ENCODE measurements at regions not wholly inside any gene's neighbourhood (a gene's known extent, or its start where the extent isn't known, plus 50 kb on each side); places are given as distances from the start of the nearest gene placed in this dataset.

DNA sequence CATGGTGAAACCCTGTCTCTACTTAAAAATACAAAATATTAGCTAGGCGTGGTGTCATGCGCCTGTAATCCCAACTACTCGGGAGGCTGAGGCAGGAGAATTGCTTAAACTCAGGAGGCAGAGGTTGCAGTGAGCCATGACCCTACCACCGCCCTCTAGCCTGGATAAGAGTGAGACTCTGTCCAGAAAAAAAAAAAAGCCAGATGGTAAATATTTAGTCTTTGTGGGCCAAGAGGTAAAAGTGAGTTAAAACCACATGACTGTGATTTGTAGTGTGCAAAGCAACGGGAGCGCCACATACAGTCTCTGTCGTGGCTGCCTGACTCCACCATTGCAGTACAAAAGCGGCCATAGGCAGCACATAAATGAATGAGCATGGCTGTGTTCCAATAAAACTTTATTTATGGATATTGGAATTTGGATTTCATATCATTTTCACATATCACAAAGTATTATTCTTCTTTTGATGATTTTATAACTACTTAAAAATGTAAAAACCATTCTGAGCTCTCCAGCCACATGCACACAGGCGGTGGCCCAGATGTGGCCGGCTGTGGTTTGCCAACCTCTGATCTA is 51.8 kb upstream of the CASZ1 start:
- CTCF ChIA-PET: interaction anchor here (1.1 to 1.4 kb wide), 2 partner anchors 22 to 61 kb away, joined by 3 read pairs; no protein-coding TSS in a partner anchor
- FAIRE-seq: no peak
- in situ Hi-C loops (cut with MboI): no loop called here

DNA sequence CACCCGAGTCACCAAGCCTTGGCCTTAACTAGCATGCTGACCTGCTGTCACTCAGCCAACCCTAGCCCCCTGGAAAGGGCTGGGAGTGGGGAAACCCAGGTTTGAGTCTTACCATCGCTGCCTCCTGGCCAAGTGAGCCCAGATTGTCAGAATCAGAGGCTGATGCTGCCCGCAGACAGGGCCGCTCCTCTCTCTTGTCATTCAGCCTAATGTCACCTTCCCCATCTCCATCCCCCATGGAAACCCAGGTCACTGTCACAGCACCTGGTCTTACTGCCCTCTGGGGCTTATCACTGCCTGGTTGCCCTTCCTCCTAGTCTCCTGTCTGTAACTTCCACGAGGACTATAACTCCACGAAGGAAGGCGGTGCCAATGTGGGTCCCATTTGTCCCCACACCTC is 53.6 kb upstream of the CASZ1 start:
- no peak for ATAC-seq
- 32% methylated on average over 7 of the region's 7 CpGs for WGBS (ENCODE audit: insufficient coverage, insufficient replicate concordance, low lambda C conversion rate, missing lambda C conversion rate)
- no peaks in the 10 kb centered on the region for H3K36me3 ChIP-seq (ENCODE audit: control insufficient read depth in 2 of 2, insufficient read depth in 2 of 2, low read length in 1 of 2)
- H2AFZ ChIP-seq (ENCODE audit: control insufficient read depth, low read depth, low read length): no peak overlapping the region
- no peak overlapping the region for H3K27ac ChIP-seq (ENCODE audit: control insufficient read depth, insufficient read depth)
- BruUV-seq (replicated peaks): no TSS peak
- no peak for DNase-seq (ENCODE audit: low read depth, low spot score)
- no peaks in the 10 kb centered on the region for H3K4me1 ChIP-seq (ENCODE audit: control insufficient read depth, insufficient read depth, low read length)
- in situ Hi-C loops (cut with MboI): no loop called here
- H3K27me3 ChIP-seq (replicated peaks in 1 of 2; ENCODE audit: control insufficient read depth in 2 of 2, insufficient read depth in 2 of 2, low read length in 1 of 2): peaks cover 0 to 3% of the 10 kb centered on the region in 2 experiments; a peak in 2 of 4 replicates
- ChIA-PET RAD21 (ENCODE audit: unreplicated experiment) (no interaction called here), POLR2A (no interaction called here), SMC1A (ENCODE audit: uncharacterized antibody, unreplicated experiment) (no interaction called here), CTCF (no interaction called here)
- H3K4me3 ChIP-seq: no peak overlapping the region
- intact Hi-C loops (cut with micrococcal nuclease; ENCODE audit: unreplicated experiment): no loop called here
- no peaks in the 10 kb centered on the region for H4K20me1 ChIP-seq (ENCODE audit: control insufficient read depth, insufficient read depth)
- H3K4me2 ChIP-seq (ENCODE audit: control insufficient read depth, insufficient read depth): no peak overlapping the region
- FAIRE-seq: no peak
- H3K9ac ChIP-seq (ENCODE audit: control insufficient read depth, insufficient read depth, low read length): no peak overlapping the region
- no peaks in the 10 kb centered on the region; the same call in 2 of the 3 replicates for H3K9me3 ChIP-seq (replicated peaks; ENCODE audit: control insufficient read depth, insufficient read depth, low read length)
- no peaks in the 10 kb centered on the region for H3K79me2 ChIP-seq (ENCODE audit: control insufficient read depth, insufficient read depth, low read length)
- TF ChIP-seq ATF2 (IDR thresholded peaks at IDR 0.05; ENCODE audit: low read length): no peak
- no peak for TF ChIP-seq ZNF274 (IDR thresholded peaks at IDR 0.05; ENCODE audit: insufficient read depth, insufficient read length)
- TF ChIP-seq RB1 (IDR thresholded peaks at IDR 0.05; ENCODE audit: borderline replicate concordance): no peak
- no peak for TF ChIP-seq BHLHE40 (IDR thresholded peaks at IDR 0.05; ENCODE audit: borderline replicate concordance in 1 of 2, low read depth in 2 of 2, low read length in 1 of 2)
- no peak for TF ChIP-seq SIN3A (IDR thresholded peaks at IDR 0.05; ENCODE audit: low read depth, low read length)
- no peak for TF ChIP-seq PAX8 (IDR thresholded peaks at IDR 0.05)
- no peak for TF ChIP-seq MYC (IDR thresholded peaks at IDR 0.05; ENCODE audit: insufficient read depth, insufficient read length, insufficient replicate concordance, low read length, severe bottlenecking)
- TF ChIP-seq CBX3 (IDR thresholded peaks at IDR 0.05; ENCODE audit: borderline replicate concordance, low read depth): no peak
- TF ChIP-seq CHD1 (IDR thresholded peaks at IDR 0.05; ENCODE audit: low read depth, low read length): no peak
- no peak for TF ChIP-seq RBBP5 (conservative IDR thresholded peaks at IDR 0.05)
- no peak for TF ChIP-seq E2F8 (IDR thresholded peaks at IDR 0.05; ENCODE audit: low read depth, partially characterized antibody)
- TF ChIP-seq ZNF384 (IDR thresholded peaks at IDR 0.05; ENCODE audit: borderline replicate concordance, low read depth, low read length): no peak

More for the DNA sequence above, 51.8 kb upstream of the CASZ1 start:
- WGBS (ENCODE audit: insufficient coverage, insufficient replicate concordance, low lambda C conversion rate, missing lambda C conversion rate): 44% methylated on average over 10 of the region's 10 CpGs
- intact Hi-C loops (cut with micrococcal nuclease; ENCODE audit: unreplicated experiment): no loop called here
- H4K20me1 ChIP-seq (ENCODE audit: control insufficient read depth, insufficient read depth): no peaks in the 10 kb centered on the region
- H2AFZ ChIP-seq (ENCODE audit: control insufficient read depth, low read depth, low read length): no peak overlapping the region
- H3K27ac ChIP-seq (ENCODE audit: control insufficient read depth, insufficient read depth): no peak overlapping the region
- no peak for TF ChIP-seq NBN (IDR thresholded peaks at IDR 0.05)
- DNase-seq (ENCODE audit: low read depth, low spot score): no peak
- ATAC-seq: no peak
- no TSS peak for BruUV-seq (replicated peaks)
- H3K36me3 ChIP-seq (ENCODE audit: control insufficient read depth in 2 of 2, insufficient read depth in 2 of 2, low read length in 1 of 2): no peaks in the 10 kb centered on the region
- no peak overlapping the region for H3K4me2 ChIP-seq (ENCODE audit: control insufficient read depth, insufficient read depth)
- RAD21 ChIA-PET (ENCODE audit: unreplicated experiment): no interaction called here
- H3K79me2 ChIP-seq (ENCODE audit: control insufficient read depth, insufficient read depth, low read length): no peaks in the 10 kb centered on the region
- H3K4me3 ChIP-seq: no peak overlapping the region
- SMC1A ChIA-PET (ENCODE audit: uncharacterized antibody, unreplicated experiment): interaction anchor here (0.8 kb wide), 1 partner anchor 353 kb away, joined by 3 read pairs; no protein-coding TSS in a partner anchor
- H3K9ac ChIP-seq (ENCODE audit: control insufficient read depth, insufficient read depth, low read length): no peak overlapping the region
- no peaks in the 10 kb centered on the region for H3K4me1 ChIP-seq (ENCODE audit: control insufficient read depth, insufficient read depth, low read length)
- no peaks in the 10 kb centered on the region; the same call in 1 of the 3 replicates for H3K9me3 ChIP-seq (replicated peaks; ENCODE audit: control insufficient read depth, insufficient read depth, low read length)
- POLR2A ChIA-PET: no interaction called here
- H3K27me3 ChIP-seq (replicated peaks in 1 of 2; ENCODE audit: control insufficient read depth in 2 of 2, insufficient read depth in 2 of 2, low read length in 1 of 2): peaks cover 0 to 3% of the 10 kb centered on the region in 2 experiments; a peak in 2 of 4 replicates

Data from GM12878 (cell line).